Uterus (tissue), 3 donors: ENCODE measurements at regions not wholly inside any gene's neighbourhood (a gene's known extent, or its start where the extent isn't known, plus 50 kb on each side); places are given as distances from the start of the nearest gene placed in this dataset.

Experiments used
- DNase-seq, 2 donors: peaks; one replicate each; pipeline ENCODE4 v3.0.0-alpha.2; 2019 to 2020
- H3K27ac ChIP-seq, 2 donors: fragments of 200-600 bp; sonication (generic); 1 replicate in 1 of 2; 2 replicates in 1 of 2; pipeline ENCODE4 v1.5.1; 2016 to 2018
- H3K27me3 ChIP-seq, 2 donors: fragments of 200-600 bp; sonication (generic); one replicate each; pipeline ENCODE4 v1.5.1; 2018 to 2019; ENCODE audit warnings: control low read depth in 1 of 2
- H3K36me3 ChIP-seq, 2 donors: fragments of 200-600 bp; sonication (generic); one replicate each; pipeline ENCODE4 v1.5.1; 2019; ENCODE audit warnings: control low read depth in 1 of 2
- H3K4me1 ChIP-seq, 2 donors: fragments of 200-600 bp; sonication (generic); one replicate each; pipeline ENCODE4 v1.5.1; 2018 to 2019; ENCODE audit warnings: control low read depth in 1 of 2
- H3K4me3 ChIP-seq, 2 donors: fragments of 200-600 bp; sonication (generic); 1 replicate in 1 of 2; 2 replicates in 1 of 2; pipeline ENCODE4 v1.5.1; 2018 to 2019; ENCODE audit warnings: mild to moderate bottlenecking in 1 of 2
- H3K9me3 ChIP-seq, 2 donors: fragments of 200-600 bp; sonication (generic); one replicate each; pipeline ENCODE4 v1.5.1; 2019; ENCODE audit warnings: control low read depth in 1 of 2
- CTCF ChIP-seq, 4 experiments: fragments of 200-600 bp in 2 of 4; fragments of 450-650 bp in 2 of 4; sonication (generic) in 2 of 4; IDR thresholded peaks; one replicate each; pipeline ENCODE4 v1.5.1; 2016 to 2019; ENCODE audit warnings: antibody characterized with exemption in 4 of 4, mild to moderate bottlenecking in 2 of 4, moderate library complexity in 1 of 4
- POLR2A ChIP-seq, 2 donors: fragments of 450-650 bp; IDR thresholded peaks; one replicate each; pipeline ENCODE4 v1.6.1; 2016; ENCODE audit warnings: antibody characterized with exemption in 2 of 2, mild to moderate bottlenecking in 1 of 2, moderate library complexity in 1 of 2
- intact Hi-C: fragments of 100-400 bp; cut with DNase I; formaldehyde crosslinking; loops from one replicate; pipeline ENCODE4 v1.15.1; 2023; ENCODE audit warnings: low total_unique reads
- donor health status: DM: yes; HTN: yes; CAD: no.

- no peak overlapping the region for H3K27ac ChIP-seq
- peaks cover 4 to 16% of the 10 kb centered on the region in 2 donors for H3K27me3 ChIP-seq
- H3K4me3 ChIP-seq = no peak overlapping the region
- intact Hi-C loops = no loop called here
- DNase-seq = no peak
- H3K36me3 ChIP-seq = no peaks in the 10 kb centered on the region
- H3K4me1 ChIP-seq = peaks cover 0 to 8% of the 10 kb centered on the region in 2 donors
- TF ChIP-seq POLR2A (IDR thresholded peaks at IDR 0.05) (no peak), CTCF (IDR thresholded peaks at IDR 0.05) (no peak)
- no peaks in the 10 kb centered on the region for H3K9me3 ChIP-seq
Observed at GRCh38 chr7:155386608-155387007, 71.3 kb upstream of the EN2 start.

GRCh38 chr7:155387066-155387620, 70.8 kb upstream of the EN2 start:
- DNase-seq = no peak
- H3K4me1 ChIP-seq = peaks cover 0 to 2% of the 10 kb centered on the region in 2 donors
- no peaks in the 10 kb centered on the region for H3K36me3 ChIP-seq
- H3K4me3 ChIP-seq = no peak overlapping the region
- no peak overlapping the region for H3K27ac ChIP-seq
- intact Hi-C loops = no loop called here
- peaks cover 4 to 10% of the 10 kb centered on the region in 2 donors for H3K27me3 ChIP-seq
- H3K9me3 ChIP-seq = no peaks in the 10 kb centered on the region
- no peak for TF ChIP-seq CTCF (IDR thresholded peaks at IDR 0.05)
- no peak for TF ChIP-seq POLR2A (IDR thresholded peaks at IDR 0.05)

GRCh38 chr7:155388561-155388960, 69.4 kb upstream of the EN2 start:
- no peak overlapping the region for H3K4me3 ChIP-seq
- no peaks in the 10 kb centered on the region for H3K4me1 ChIP-seq
- intact Hi-C loops = no loop called here
- no peaks in the 10 kb centered on the region for H3K27me3 ChIP-seq
- H3K27ac ChIP-seq = no peak overlapping the region
- no peaks in the 10 kb centered on the region for H3K9me3 ChIP-seq
- DNase-seq = no peak
- H3K36me3 ChIP-seq = no peaks in the 10 kb centered on the region
- no peak for TF ChIP-seq POLR2A (IDR thresholded peaks at IDR 0.05)
- no peak for TF ChIP-seq CTCF (IDR thresholded peaks at IDR 0.05)

DNA sequence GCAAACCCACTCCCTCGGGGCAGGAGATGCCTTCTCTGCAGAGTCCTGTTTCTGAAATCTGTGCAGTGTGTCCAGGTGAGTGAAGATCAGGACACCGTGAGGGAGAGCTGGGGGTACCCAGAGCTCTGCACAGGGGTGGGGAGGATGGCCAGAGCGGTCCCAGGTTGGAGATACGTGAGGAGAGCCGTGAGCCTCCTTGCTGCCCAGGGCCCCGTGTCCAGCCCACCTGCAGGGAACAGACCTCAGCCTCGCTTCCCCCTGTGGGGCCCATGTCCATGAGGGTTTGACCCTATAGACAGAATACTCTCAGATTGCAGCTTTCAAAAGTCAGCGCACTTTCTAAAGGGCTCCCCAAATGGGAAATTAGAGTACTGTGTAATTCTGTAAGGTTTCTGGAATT, 66.5 kb upstream of the EN2 start:
- no peak overlapping the region for H3K4me3 ChIP-seq
- H3K27ac ChIP-seq = no peak overlapping the region
- H3K4me1 ChIP-seq = no peaks in the 10 kb centered on the region
- no peaks in the 10 kb centered on the region for H3K9me3 ChIP-seq
- DNase-seq = no peak
- H3K36me3 ChIP-seq = no peaks in the 10 kb centered on the region
- intact Hi-C loops = no loop called here
- no peaks in the 10 kb centered on the region for H3K27me3 ChIP-seq
- TF ChIP-seq CTCF (IDR thresholded peaks at IDR 0.05) (no peak), POLR2A (IDR thresholded peaks at IDR 0.05) (no peak)

GRCh38 chr7:155392726-155393570, 65.0 kb upstream of the EN2 start:
- Histone ChIP-seq H3K4me1 (no peaks in the 10 kb centered on the region), H3K9me3 (no peaks in the 10 kb centered on the region), H3K27ac (no peak overlapping the region), H3K4me3 (no peak overlapping the region), H3K36me3 (no peaks in the 10 kb centered on the region), H3K27me3 (no peaks in the 10 kb centered on the region)
- TF ChIP-seq POLR2A (IDR thresholded peaks at IDR 0.05) (no peak), CTCF (IDR thresholded peaks at IDR 0.05) (no peak)
- intact Hi-C loops = no loop called here
- no peak for DNase-seq
